HCT116 (cell line): ENCODE measurements at regions not wholly inside any gene's neighbourhood (a gene's known extent, or its start where the extent isn't known, plus 50 kb on each side); places are given as distances from the start of the nearest gene placed in this dataset.

Experiments
- ATAC-seq: fragments of 200-7000 bp; cut with Tn5 transposase; 2 replicates; pipeline ENCODE4 v1.9.1; 2020; ENCODE audit warnings: mild to moderate bottlenecking, moderate library complexity
- BruUV-seq: library from RNA; stranded (reverse); fragments of 400-500 nt; replicated peaks from 2 replicates; lab custom pipeline; 2021; lab: Mats Ljungman, UMichigan
- CTCF ChIA-PET: fragments of 300-600 bp; sonication (Branson Sonifier 250); formaldehyde crosslinking; loops from one replicate; lab custom pipeline; 2021; ENCODE audit warnings: antibody characterized with exemption; lab: Charles Lee
- POLR2A ChIA-PET: fragments of 300-600, 350-600 bp; sonication (Branson Sonifier 250); formaldehyde crosslinking; loops from one replicate; lab custom pipeline; 2021; ENCODE audit warnings: antibody characterized with exemption; lab: Charles Lee
- RAD21 ChIA-PET, 2 experiments: fragments of 300-600 bp; sonication (Branson Sonifier 250); formaldehyde crosslinking; loops; one replicate each; lab custom pipeline; 2023; ENCODE audit warnings: low total read pairs in 2 of 2; ENCODE audit not compliant: uncharacterized antibody in 2 of 2, unreplicated experiment in 2 of 2, low non-redundant PET in 1 of 2; lab: Charles Lee
- DNase-seq: peaks from one replicate; pipeline ENCODE4 v3.0.0-alpha.2; 2010; ENCODE audit warnings: low read depth, low spot score
- H2AFZ ChIP-seq: fragments of 200-600 bp; shearing (Covaris generic), sonication (generic); 2 replicates; pipeline ENCODE4 v1.6.1; 2017; ENCODE audit warnings: low read depth, mixed run types, mixed read lengths, antibody characterized with exemption, low read length; ENCODE audit not compliant: poor library complexity, severe bottlenecking
- H3K27ac ChIP-seq: 2 replicates; pipeline ENCODE4 v1.5.1; 2012; ENCODE audit warnings: low read depth, low read length
- H3K27me3 ChIP-seq: fragments of 200-600 bp; sonication (generic); 2 replicates; pipeline ENCODE4 v1.6.1; 2016; ENCODE audit warnings: mixed run types, low read length, mixed read lengths; ENCODE audit not compliant: insufficient read depth
- H3K36me3 ChIP-seq, 2 experiments: fragments of 200-500 bp in 1 of 2; fragments of 200-600 bp in 1 of 2; sonication (Bioruptor generic) in 1 of 2; sonication (generic) in 1 of 2; 2 replicates each; pipeline versions ENCODE4 v1.5.1 to v1.6.1; 2014 to 2016; ENCODE audit warnings: low read length in 2 of 2, inconsistent platforms in 1 of 2, mixed read lengths in 1 of 2, mixed run types in 1 of 2; ENCODE audit not compliant: insufficient read depth in 2 of 2, control insufficient read depth in 1 of 2
- H3K4me1 ChIP-seq, 2 experiments: fragments of 200-600 bp in 1 of 2; sonication (generic) in 1 of 2; 2 replicates each; pipeline versions ENCODE4 v1.5.1 to v1.6.1; 2012 to 2017; ENCODE audit warnings: low read length in 2 of 2, inconsistent platforms in 1 of 2, mild to moderate bottlenecking in 1 of 2, mixed read lengths in 1 of 2, mixed run types in 1 of 2, moderate library complexity in 1 of 2; ENCODE audit not compliant: insufficient read depth in 2 of 2, control insufficient read depth in 1 of 2
- H3K4me2 ChIP-seq: fragments of 200-600 bp; sonication (generic); 2 replicates; pipeline ENCODE4 v1.6.1; 2017; ENCODE audit warnings: mixed run types, low read length, mixed read lengths
- H3K4me3 ChIP-seq, 2 experiments: fragments of 200-600 bp in 1 of 2; sonication (generic) in 1 of 2; replicated peaks in 1 of 2; 2 replicates each; pipeline ENCODE4 v1.5.1; 2011 to 2016; ENCODE audit warnings: low read length in 2 of 2, control low read depth in 1 of 2, low read depth in 1 of 2, mild to moderate bottlenecking in 1 of 2, mixed read lengths in 1 of 2, mixed run types in 1 of 2
- H3K79me2 ChIP-seq: fragments of 200-600 bp; sonication (generic); 2 replicates; pipeline ENCODE4 v1.6.1; 2017; ENCODE audit warnings: mild to moderate bottlenecking, mixed run types, low read length, moderate library complexity, mixed read lengths; ENCODE audit not compliant: insufficient read depth
- H3K9ac ChIP-seq: fragments of 200-600 bp; sonication (generic); 2 replicates; pipeline ENCODE4 v1.6.1; 2016; ENCODE audit warnings: low read length, mixed read lengths
- H3K9me2 ChIP-seq: fragments of 200-600 bp; sonication (generic), shearing (Covaris generic); 2 replicates; pipeline ENCODE4 v1.6.1; 2017; ENCODE audit warnings: mixed run types, mild to moderate bottlenecking, moderate library complexity; ENCODE audit not compliant: insufficient read depth
- H3K9me3 ChIP-seq, 2 experiments: fragments of 200-500 bp in 1 of 2; fragments of 200-600 bp in 1 of 2; sonication (Bioruptor generic) in 1 of 2; sonication (generic) in 1 of 2; 2 replicates each; pipeline ENCODE4 v1.6.1; 2014 to 2017; ENCODE audit warnings: low read length in 2 of 2, mixed read lengths in 2 of 2, inconsistent platforms in 1 of 2, low read depth in 1 of 2, mild to moderate bottlenecking in 1 of 2, mixed run types in 1 of 2, moderate library complexity in 1 of 2; ENCODE audit not compliant: control insufficient read depth in 1 of 2, insufficient read depth in 1 of 2
- H4K20me1 ChIP-seq: fragments of 200-600 bp; sonication (generic), shearing (Covaris generic); 2 replicates; pipeline ENCODE4 v1.6.1; 2017; ENCODE audit warnings: mixed run types, mild to moderate bottlenecking, moderate library complexity; ENCODE audit not compliant: insufficient read depth
- CBX3 ChIP-seq: IDR thresholded peaks from 2 replicates; pipeline ENCODE4 v1.6.1; 2012; ENCODE audit warnings: low read depth
- EGR1 ChIP-seq: IDR thresholded peaks from 2 replicates; pipeline ENCODE4 v1.6.1; 2012; ENCODE audit warnings: low read depth
- ELF1 ChIP-seq: IDR thresholded peaks from 2 replicates; pipeline ENCODE4 v1.6.1; 2012; ENCODE audit warnings: low read depth, borderline replicate concordance
- EZH2 ChIP-seq: fragments of 200-600 bp; sonication (generic); IDR thresholded peaks from 2 replicates; pipeline ENCODE4 v1.6.1; 2017; ENCODE audit warnings: antibody characterized with exemption, mixed run types
- EZH2phosphoT487 ChIP-seq: fragments of 200-600 bp; IDR thresholded peaks from 2 replicates; pipeline ENCODE4 v1.6.1; 2018; ENCODE audit warnings: antibody characterized with exemption, borderline replicate concordance
- FOSL1 ChIP-seq: IDR thresholded peaks from 2 replicates; pipeline ENCODE4 v1.6.1; 2012; ENCODE audit warnings: low read depth
- JUND ChIP-seq: IDR thresholded peaks from 2 replicates; pipeline ENCODE4 v1.6.1; 2012
- POLR2A ChIP-seq: IDR thresholded peaks from 2 replicates; pipeline ENCODE4 v1.7.0; 2011; ENCODE audit warnings: borderline replicate concordance; ENCODE audit not compliant: insufficient read depth, insufficient read length; ENCODE audit errors: extremely low read depth
- RAD21 ChIP-seq: IDR thresholded peaks from 2 replicates; pipeline ENCODE4 v1.6.1; 2012; ENCODE audit warnings: low read depth, mild to moderate bottlenecking
- SIN3A ChIP-seq: IDR thresholded peaks from 2 replicates; pipeline ENCODE4 v1.6.1; 2012; ENCODE audit warnings: low read depth
- SP1 ChIP-seq: IDR thresholded peaks from 2 replicates; pipeline ENCODE4 v1.6.1; 2012; ENCODE audit warnings: low read depth
- SRF ChIP-seq: IDR thresholded peaks from 2 replicates; pipeline ENCODE4 v1.6.1; 2012; ENCODE audit warnings: low read depth
- TCF7L2 ChIP-seq: IDR thresholded peaks from 2 replicates; pipeline ENCODE4 v1.7.0; 2011; ENCODE audit warnings: borderline replicate concordance, inconsistent platforms; ENCODE audit not compliant: insufficient read depth, insufficient read length; ENCODE audit errors: extremely low read depth
- YY1 ChIP-seq: IDR thresholded peaks from 2 replicates; pipeline ENCODE4 v1.6.1; 2011; ENCODE audit warnings: low read length, low read depth, moderate library complexity, mild to moderate bottlenecking; ENCODE audit not compliant: insufficient replicate concordance; ENCODE audit errors: extremely low read depth
- ZFX ChIP-seq: fragments of 450-650 bp; IDR thresholded peaks from 2 replicates; pipeline ENCODE4 v1.6.1; 2017
- ZNF274 ChIP-seq: fragments of 200-500 bp; sonication (Bioruptor generic); IDR thresholded peaks from 2 replicates; pipeline ENCODE4 v1.6.1; 2014; ENCODE audit warnings: mild to moderate bottlenecking, low read depth, low read length, inconsistent platforms
- intact Hi-C: fragments of 100-400 bp; cut with micrococcal nuclease; formaldehyde crosslinking; loops from 2 replicates; pipeline ENCODE4 v1.10.0; 2022
- TF ChIP-seq, protein P1 (sequence below): IDR thresholded peaks from 2 replicates; pipeline ENCODE4 v1.6.1; 2012; ENCODE audit warnings: low read depth
- TF ChIP-seq, protein P2 (sequence below), 3 experiments: fragments of 200-600 bp in 1 of 3; sonication (generic) in 1 of 3; IDR thresholded peaks in 2 of 3; conservative IDR thresholded peaks in 1 of 3; 2 replicates each; pipeline ENCODE4 v1.5.1; 2012 to 2017; ENCODE audit warnings: low read depth in 2 of 3, low read length in 2 of 3, antibody characterized with exemption in 1 of 3, borderline replicate concordance in 1 of 3, control low read depth in 1 of 3, mild to moderate bottlenecking in 1 of 3, mixed read lengths in 1 of 3, mixed run types in 1 of 3, moderate library complexity in 1 of 3; ENCODE audit not compliant: insufficient read depth in 1 of 3
- TF ChIP-seq, protein P3 (sequence below): IDR thresholded peaks from 2 replicates; pipeline ENCODE4 v1.6.1; 2011; ENCODE audit warnings: mild to moderate bottlenecking, low read length, moderate library complexity; ENCODE audit not compliant: insufficient replicate concordance; ENCODE audit errors: extremely low read depth
- TF ChIP-seq, protein P4 (sequence below): IDR thresholded peaks from 2 replicates; pipeline ENCODE4 v1.6.1; 2012

DNA sequence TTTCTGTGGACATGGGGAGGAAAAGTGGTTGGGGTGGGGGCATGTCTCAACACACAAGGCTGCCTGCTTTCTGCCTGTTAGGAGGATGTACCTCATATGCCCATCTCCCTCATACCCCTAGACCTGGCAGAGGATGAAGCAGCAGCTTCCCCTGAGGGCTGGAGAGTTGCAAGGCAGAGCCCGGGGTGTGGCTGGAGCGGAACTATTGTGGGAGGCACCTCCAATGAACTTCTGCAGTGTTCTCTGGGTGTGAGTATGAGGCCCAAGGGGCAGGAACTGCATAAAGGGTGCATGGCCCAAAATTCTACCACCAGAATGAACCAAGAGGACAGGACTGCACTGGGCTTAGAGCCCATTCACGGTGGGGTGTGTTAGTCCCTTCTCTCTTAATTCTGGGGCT is 296.3 kb upstream of the SIX2 start:
- Histone ChIP-seq H3K9me2 (no peaks in the 10 kb centered on the region), H3K27me3 (peaks cover 14% of the 10 kb centered on the region), H3K9me3 (no peaks in the 10 kb centered on the region), H4K20me1 (no peaks in the 10 kb centered on the region), H3K79me2 (no peaks in the 10 kb centered on the region), H2AFZ (no peak overlapping the region), H3K9ac (no peak overlapping the region), H3K4me2 (no peak overlapping the region), H3K4me1 (no peaks in the 10 kb centered on the region), H3K36me3 (no peaks in the 10 kb centered on the region), H3K27ac (no peak overlapping the region), H3K4me3 (no peak overlapping the region)
- BruUV-seq: no TSS peak
- TF ChIP-seq EZH2 (no peak), ZFX (no peak), SRF (no peak), ELF1 (no peak), SP1 (no peak), FOSL1 (no peak), YY1 (no peak), JUND (no peak), EGR1 (no peak), CBX3 (no peak), SIN3A (no peak), EZH2phosphoT487 (no peak), TCF7L2 (no peak), POLR2A (no peak), RAD21 (no peak), ZNF274 (no peak)
- TF ChIP-seq, protein P1, sequence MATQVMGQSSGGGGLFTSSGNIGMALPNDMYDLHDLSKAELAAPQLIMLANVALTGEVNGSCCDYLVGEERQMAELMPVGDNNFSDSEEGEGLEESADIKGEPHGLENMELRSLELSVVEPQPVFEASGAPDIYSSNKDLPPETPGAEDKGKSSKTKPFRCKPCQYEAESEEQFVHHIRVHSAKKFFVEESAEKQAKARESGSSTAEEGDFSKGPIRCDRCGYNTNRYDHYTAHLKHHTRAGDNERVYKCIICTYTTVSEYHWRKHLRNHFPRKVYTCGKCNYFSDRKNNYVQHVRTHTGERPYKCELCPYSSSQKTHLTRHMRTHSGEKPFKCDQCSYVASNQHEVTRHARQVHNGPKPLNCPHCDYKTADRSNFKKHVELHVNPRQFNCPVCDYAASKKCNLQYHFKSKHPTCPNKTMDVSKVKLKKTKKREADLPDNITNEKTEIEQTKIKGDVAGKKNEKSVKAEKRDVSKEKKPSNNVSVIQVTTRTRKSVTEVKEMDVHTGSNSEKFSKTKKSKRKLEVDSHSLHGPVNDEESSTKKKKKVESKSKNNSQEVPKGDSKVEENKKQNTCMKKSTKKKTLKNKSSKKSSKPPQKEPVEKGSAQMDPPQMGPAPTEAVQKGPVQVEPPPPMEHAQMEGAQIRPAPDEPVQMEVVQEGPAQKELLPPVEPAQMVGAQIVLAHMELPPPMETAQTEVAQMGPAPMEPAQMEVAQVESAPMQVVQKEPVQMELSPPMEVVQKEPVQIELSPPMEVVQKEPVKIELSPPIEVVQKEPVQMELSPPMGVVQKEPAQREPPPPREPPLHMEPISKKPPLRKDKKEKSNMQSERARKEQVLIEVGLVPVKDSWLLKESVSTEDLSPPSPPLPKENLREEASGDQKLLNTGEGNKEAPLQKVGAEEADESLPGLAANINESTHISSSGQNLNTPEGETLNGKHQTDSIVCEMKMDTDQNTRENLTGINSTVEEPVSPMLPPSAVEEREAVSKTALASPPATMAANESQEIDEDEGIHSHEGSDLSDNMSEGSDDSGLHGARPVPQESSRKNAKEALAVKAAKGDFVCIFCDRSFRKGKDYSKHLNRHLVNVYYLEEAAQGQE: no peak
- TF ChIP-seq, protein P2, sequence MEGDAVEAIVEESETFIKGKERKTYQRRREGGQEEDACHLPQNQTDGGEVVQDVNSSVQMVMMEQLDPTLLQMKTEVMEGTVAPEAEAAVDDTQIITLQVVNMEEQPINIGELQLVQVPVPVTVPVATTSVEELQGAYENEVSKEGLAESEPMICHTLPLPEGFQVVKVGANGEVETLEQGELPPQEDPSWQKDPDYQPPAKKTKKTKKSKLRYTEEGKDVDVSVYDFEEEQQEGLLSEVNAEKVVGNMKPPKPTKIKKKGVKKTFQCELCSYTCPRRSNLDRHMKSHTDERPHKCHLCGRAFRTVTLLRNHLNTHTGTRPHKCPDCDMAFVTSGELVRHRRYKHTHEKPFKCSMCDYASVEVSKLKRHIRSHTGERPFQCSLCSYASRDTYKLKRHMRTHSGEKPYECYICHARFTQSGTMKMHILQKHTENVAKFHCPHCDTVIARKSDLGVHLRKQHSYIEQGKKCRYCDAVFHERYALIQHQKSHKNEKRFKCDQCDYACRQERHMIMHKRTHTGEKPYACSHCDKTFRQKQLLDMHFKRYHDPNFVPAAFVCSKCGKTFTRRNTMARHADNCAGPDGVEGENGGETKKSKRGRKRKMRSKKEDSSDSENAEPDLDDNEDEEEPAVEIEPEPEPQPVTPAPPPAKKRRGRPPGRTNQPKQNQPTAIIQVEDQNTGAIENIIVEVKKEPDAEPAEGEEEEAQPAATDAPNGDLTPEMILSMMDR (IDR thresholded peaks at IDR 0.05 in 2 of 3, conservative IDR thresholded peaks at IDR 0.05 in 1 of 3; ENCODE audit: borderline replicate concordance in 1 of 3, insufficient read depth in 1 of 3, low read depth in 2 of 3, low read length in 2 of 3): no peak
- TF ChIP-seq, protein P3, sequence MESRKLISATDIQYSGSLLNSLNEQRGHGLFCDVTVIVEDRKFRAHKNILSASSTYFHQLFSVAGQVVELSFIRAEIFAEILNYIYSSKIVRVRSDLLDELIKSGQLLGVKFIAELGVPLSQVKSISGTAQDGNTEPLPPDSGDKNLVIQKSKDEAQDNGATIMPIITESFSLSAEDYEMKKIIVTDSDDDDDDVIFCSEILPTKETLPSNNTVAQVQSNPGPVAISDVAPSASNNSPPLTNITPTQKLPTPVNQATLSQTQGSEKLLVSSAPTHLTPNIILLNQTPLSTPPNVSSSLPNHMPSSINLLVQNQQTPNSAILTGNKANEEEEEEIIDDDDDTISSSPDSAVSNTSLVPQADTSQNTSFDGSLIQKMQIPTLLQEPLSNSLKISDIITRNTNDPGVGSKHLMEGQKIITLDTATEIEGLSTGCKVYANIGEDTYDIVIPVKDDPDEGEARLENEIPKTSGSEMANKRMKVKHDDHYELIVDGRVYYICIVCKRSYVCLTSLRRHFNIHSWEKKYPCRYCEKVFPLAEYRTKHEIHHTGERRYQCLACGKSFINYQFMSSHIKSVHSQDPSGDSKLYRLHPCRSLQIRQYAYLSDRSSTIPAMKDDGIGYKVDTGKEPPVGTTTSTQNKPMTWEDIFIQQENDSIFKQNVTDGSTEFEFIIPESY: no peak
- TF ChIP-seq, protein P4, sequence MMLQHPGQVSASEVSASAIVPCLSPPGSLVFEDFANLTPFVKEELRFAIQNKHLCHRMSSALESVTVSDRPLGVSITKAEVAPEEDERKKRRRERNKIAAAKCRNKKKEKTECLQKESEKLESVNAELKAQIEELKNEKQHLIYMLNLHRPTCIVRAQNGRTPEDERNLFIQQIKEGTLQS: no peak
- ChIA-PET POLR2A (no interaction called here), RAD21 (no interaction called here), CTCF (no interaction called here)
- DNase-seq (no peak), ATAC-seq (no peak)
- intact Hi-C loops: no loop called here
